ENCODE measurements at regions not wholly inside any gene's neighbourhood (a gene's known extent, or its start where the extent isn't known, plus 50 kb on each side); places are given as distances from the start of the nearest gene placed in this dataset.

DNA sequence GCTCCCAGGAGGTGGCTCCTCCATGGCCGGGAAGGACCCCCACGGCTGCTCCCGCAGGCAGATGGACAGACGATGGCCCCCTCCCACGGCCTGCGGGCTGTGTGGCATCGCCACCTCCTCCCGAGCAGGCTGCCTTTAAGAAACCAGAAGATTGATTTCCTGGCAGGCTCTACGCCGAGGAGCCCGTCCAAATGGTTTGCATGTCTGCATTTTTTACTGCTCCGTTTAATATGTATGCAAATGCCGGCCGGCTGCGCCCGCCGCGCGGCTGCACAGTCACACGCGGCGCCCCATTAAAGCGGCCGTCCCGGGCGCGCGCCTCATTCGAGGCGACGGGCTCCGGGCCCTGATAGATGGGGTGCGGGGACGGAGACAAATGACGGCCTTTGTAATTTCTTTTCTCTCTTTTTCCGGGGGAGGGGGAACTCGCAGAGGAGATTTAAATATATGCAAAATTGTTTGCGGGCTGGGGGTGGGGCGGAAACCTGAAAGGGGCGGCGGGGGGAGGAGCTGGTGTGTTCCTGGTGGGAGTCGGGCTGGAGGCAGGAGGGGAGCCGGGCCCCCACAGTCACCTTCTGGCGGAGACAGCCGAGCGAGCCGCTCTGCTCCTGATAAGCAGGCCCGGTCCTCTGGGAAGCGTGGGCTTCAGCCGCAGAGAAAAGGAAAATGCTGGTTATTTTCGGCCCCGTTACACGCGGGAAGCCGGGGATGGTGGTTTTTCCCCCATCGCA is 158.7 kb upstream of the IER5L start:
- TF ChIP-seq MAFK (IDR thresholded peaks at IDR 0.05; ENCODE audit: low read depth, low read length): no peak
- no TSS peak for BruUV-seq (replicated peaks)
- H4K5ac ChIP-seq (ENCODE audit: low read depth, low read length): peak overlapping the region; percentile 62
- no peaks in the 10 kb centered on the region for H3K9me3 ChIP-seq (ENCODE audit: control insufficient read depth, insufficient read depth, low read length)
- peak overlapping the region; percentile 19 for H3K4me2 ChIP-seq (ENCODE audit: low read depth, low read length)
- ChIA-PET POLR2A (ENCODE audit: unreplicated experiment) (no interaction called here), CTCF (no interaction called here)
- peaks cover 0 to 18% of the 10 kb centered on the region in 2 experiments; a peak in 2 of 4 replicates for H3K79me1 ChIP-seq (ENCODE audit: low read depth in 1 of 2, low read length in 2 of 2)
- H2AFZ ChIP-seq (replicated peaks; ENCODE audit: low read length, poor library complexity): peak overlapping the region; percentile 95
- peak overlapping the region; percentile 98 for H3K14ac ChIP-seq (replicated peaks; ENCODE audit: low read depth, low read length)
- H3K4me3 ChIP-seq (ENCODE audit: insufficient read depth, low read depth, low read length): no peak overlapping the region
- H2BK15ac ChIP-seq (ENCODE audit: low read depth, low read length): peak overlapping the region; percentile 99; the same call in 2 of the 3 replicates
- H2BK120ac ChIP-seq (ENCODE audit: low read depth, low read length): peak overlapping the region; percentile 94
- peak overlapping the region; percentile 80 for H2BK5ac ChIP-seq (ENCODE audit: low read depth, low read length, poor library complexity, severe bottlenecking)
- H3K9me1 ChIP-seq (ENCODE audit: insufficient read depth, low read length): peaks cover 35% of the 10 kb centered on the region
- H3K56ac ChIP-seq (ENCODE audit: extremely low read depth, insufficient read depth, low read length): peak overlapping the region; percentile 54; the same call in 1 of the 2 replicates
- peak overlapping the region; percentile 78 for H3K27ac ChIP-seq (ENCODE audit: insufficient read depth, low read length)
- H3K4me1 ChIP-seq (ENCODE audit: control insufficient read depth, insufficient read depth, low read length): peaks cover 42% of the 10 kb centered on the region
- peak overlapping the region; percentile 88 for H3K23ac ChIP-seq (ENCODE audit: low read depth, low read length)
- intact Hi-C loops (cut with micrococcal nuclease) (no loop called here), in situ Hi-C loops (cut with MboI; ENCODE audit: low sequenced_read_pairs) (loop anchor here (10.0 kb wide), 1 partner anchor 268 kb away; no protein-coding TSS in a partner anchor), dilution Hi-C loops (cut with HindIII; ENCODE audit: low sequenced_read_pairs, unreplicated experiment) (no loop called here)
- H2AK5ac ChIP-seq (ENCODE audit: low read depth, low read length): peak overlapping the region; percentile 97
- 10% methylated on average over 14 of the region's 56 CpGs; no CpG with 5 or more reads in 1 of the 2 experiments for WGBS, 2 experiments (ENCODE audit: extremely low coverage in 2 of 2, insufficient read length in 1 of 2)
- no peaks in the 10 kb centered on the region for H4K20me1 ChIP-seq (ENCODE audit: insufficient read depth, low read length)
- no peaks in the 10 kb centered on the region for H3K36me3 ChIP-seq (ENCODE audit: control insufficient read depth, insufficient read depth, low read length)
- peak overlapping the region; percentile 87 for H2BK20ac ChIP-seq (ENCODE audit: low read depth, low read length)
- H4K91ac ChIP-seq (ENCODE audit: insufficient read depth, low read depth, low read length): peak overlapping the region; percentile 100
- H3K9ac ChIP-seq (ENCODE audit: low read depth, low read length): peak overlapping the region; percentile 19
- peak overlapping the region; percentile 99 to 100 for H4K8ac ChIP-seq (ENCODE audit: low read depth in 2 of 2, low read length in 2 of 2)
- H3K18ac ChIP-seq (ENCODE audit: low read depth, low read length): peak overlapping the region; percentile 33
- DNase-seq (peak; percentile 55), ATAC-seq (ENCODE audit: low read depth) (peak; percentile 18)
- peak overlapping the region; percentile 97 for H2AK9ac ChIP-seq (replicated peaks; ENCODE audit: low read depth, low read length, poor library complexity)
- no peaks in the 10 kb centered on the region for H3K27me3 ChIP-seq (ENCODE audit: control insufficient read depth, insufficient read depth, low read length)
- peak overlapping the region; percentile 91 for H3K4ac ChIP-seq (ENCODE audit: low read depth, low read length)
